Thoracic aorta (tissue), 2 donors: ENCODE measurements at regions not wholly inside any gene's neighbourhood (a gene's known extent, or its start where the extent isn't known, plus 50 kb on each side); places are given as distances from the start of the nearest gene placed in this dataset.

Experiments
- ATAC-seq: fragments of 150-250 bp; one replicate; pipeline ENCODE4 v1.8.0; 2017; ENCODE audit warnings: low read depth; ENCODE audit not compliant: insufficient number of reproducible peaks, low FRiP score
- DNase-seq: peaks from one replicate; pipeline ENCODE4 v3.0.0-alpha.2; 2020; ENCODE audit warnings: low spot score
- H3K27ac ChIP-seq, 2 donors: fragments of 200-600 bp; sonication (generic); 1 replicate in 1 of 2; 2 replicates in 1 of 2; pipeline ENCODE4 v1.5.1; 2016; ENCODE audit warnings: mild to moderate bottlenecking in 2 of 2, moderate library complexity in 2 of 2
- H3K27me3 ChIP-seq: fragments of 200-600 bp; sonication (generic); replicated peaks from 2 replicates; pipeline ENCODE4 v1.6.0; 2016; ENCODE audit warnings: mild to moderate bottlenecking; ENCODE audit not compliant: insufficient read depth
- H3K36me3 ChIP-seq: fragments of 200-600 bp; sonication (generic); one replicate; pipeline ENCODE4 v1.5.1; 2016
- H3K4me1 ChIP-seq, 2 donors: fragments of 200-600 bp; sonication (generic); 1 replicate in 1 of 2; 2 replicates in 1 of 2; pipeline versions ENCODE4 v1.5.1 to v1.6.0; 2016; ENCODE audit warnings: low read depth in 2 of 2, mild to moderate bottlenecking in 1 of 2; ENCODE audit not compliant: control insufficient read depth in 1 of 2
- H3K4me3 ChIP-seq: fragments of 200-600 bp; sonication (generic); 2 replicates; pipeline ENCODE4 v1.5.1; 2016; ENCODE audit warnings: mild to moderate bottlenecking
- H3K9me3 ChIP-seq: fragments of 200-600 bp; sonication (generic); 2 replicates; pipeline ENCODE4 v1.5.1; 2016
- TF ChIP-seq, protein P1 (sequence below): fragments of 200-600 bp; sonication (generic); IDR thresholded peaks from one replicate; pipeline ENCODE4 v1.5.1; 2019; ENCODE audit warnings: antibody characterized with exemption

DNA sequence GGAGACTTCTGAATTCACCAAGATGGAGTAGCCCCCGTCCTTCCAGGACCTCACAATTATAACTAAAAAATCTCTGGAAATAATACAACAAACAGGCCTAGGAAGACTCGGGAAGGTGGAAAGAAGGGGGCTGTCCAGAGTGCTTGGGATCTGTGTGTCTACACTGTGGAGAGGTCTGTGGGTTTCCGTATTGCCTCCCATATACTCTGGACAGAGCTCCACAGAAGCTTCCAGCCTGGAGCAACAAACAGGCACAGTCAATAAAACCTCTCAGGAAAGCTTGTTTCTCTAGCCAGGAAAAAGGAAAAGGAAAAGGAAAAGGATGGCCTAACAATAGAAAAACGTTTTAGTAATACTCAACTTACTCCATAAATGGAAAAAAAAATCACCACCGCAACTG is 655.9 kb downstream of the DSC3 start:
- Histone ChIP-seq H3K27me3 (no peaks in the 10 kb centered on the region), H3K9me3 (no peaks in the 10 kb centered on the region), H3K27ac (no peak overlapping the region), H3K36me3 (no peaks in the 10 kb centered on the region), H3K4me1 (no peaks in the 10 kb centered on the region), H3K4me3 (no peak overlapping the region)
- TF ChIP-seq, protein P1, sequence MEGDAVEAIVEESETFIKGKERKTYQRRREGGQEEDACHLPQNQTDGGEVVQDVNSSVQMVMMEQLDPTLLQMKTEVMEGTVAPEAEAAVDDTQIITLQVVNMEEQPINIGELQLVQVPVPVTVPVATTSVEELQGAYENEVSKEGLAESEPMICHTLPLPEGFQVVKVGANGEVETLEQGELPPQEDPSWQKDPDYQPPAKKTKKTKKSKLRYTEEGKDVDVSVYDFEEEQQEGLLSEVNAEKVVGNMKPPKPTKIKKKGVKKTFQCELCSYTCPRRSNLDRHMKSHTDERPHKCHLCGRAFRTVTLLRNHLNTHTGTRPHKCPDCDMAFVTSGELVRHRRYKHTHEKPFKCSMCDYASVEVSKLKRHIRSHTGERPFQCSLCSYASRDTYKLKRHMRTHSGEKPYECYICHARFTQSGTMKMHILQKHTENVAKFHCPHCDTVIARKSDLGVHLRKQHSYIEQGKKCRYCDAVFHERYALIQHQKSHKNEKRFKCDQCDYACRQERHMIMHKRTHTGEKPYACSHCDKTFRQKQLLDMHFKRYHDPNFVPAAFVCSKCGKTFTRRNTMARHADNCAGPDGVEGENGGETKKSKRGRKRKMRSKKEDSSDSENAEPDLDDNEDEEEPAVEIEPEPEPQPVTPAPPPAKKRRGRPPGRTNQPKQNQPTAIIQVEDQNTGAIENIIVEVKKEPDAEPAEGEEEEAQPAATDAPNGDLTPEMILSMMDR, result no peak
- ATAC-seq (no peak), DNase-seq (no peak)

DNA sequence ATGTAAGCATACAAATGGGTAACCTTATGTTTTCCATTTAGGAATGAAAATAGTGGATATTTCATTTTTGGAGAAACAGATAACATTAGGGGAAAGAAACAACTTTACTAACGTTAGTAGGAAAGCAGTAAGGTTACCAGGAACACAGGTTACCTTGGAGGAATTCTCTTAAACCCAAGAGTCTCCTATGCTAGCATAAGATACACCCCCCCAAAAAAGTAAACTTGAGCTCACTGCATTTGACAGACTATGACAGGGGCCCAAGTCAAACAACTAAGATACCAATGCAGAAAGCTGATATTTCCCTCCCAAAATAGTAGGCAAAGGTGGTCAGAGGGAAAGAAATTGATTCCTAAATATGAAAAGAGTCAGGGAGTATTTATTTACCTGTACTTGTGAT is 656.9 kb downstream of the DSC3 start:
- no peak for ATAC-seq
- Histone ChIP-seq H3K4me1 (no peaks in the 10 kb centered on the region), H3K27ac (no peak overlapping the region), H3K36me3 (no peaks in the 10 kb centered on the region), H3K27me3 (no peaks in the 10 kb centered on the region), H3K4me3 (no peak overlapping the region), H3K9me3 (no peaks in the 10 kb centered on the region)
- TF ChIP-seq, protein P1, result no peak
- no peak for DNase-seq

DNA sequence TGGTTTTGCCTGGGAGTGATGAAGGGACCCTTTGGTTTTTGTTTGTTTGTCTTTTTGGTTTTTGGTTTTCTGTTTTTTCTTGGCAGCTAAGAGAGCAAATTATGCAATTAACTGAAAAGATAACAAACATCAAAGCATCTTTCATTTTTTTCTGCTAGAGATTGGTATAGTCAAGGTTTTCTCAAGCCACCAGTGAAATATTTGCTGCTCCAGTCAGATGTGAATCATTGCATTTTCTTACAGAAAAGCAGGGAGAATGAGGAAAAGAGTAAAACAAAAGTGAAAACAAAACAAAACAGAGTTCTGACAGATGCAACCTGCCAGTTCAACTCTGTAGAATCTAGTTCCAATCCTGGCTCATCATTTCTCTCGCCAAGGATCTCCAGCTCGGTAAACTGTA is 660.7 kb downstream of the DSC3 start:
- DNase-seq (no peak), ATAC-seq (no peak)
- TF ChIP-seq, protein P1, result no peak
- Histone ChIP-seq H3K27ac (no peak overlapping the region), H3K9me3 (no peaks in the 10 kb centered on the region), H3K27me3 (no peaks in the 10 kb centered on the region), H3K36me3 (no peaks in the 10 kb centered on the region), H3K4me3 (no peak overlapping the region), H3K4me1 (no peaks in the 10 kb centered on the region)

DNA sequence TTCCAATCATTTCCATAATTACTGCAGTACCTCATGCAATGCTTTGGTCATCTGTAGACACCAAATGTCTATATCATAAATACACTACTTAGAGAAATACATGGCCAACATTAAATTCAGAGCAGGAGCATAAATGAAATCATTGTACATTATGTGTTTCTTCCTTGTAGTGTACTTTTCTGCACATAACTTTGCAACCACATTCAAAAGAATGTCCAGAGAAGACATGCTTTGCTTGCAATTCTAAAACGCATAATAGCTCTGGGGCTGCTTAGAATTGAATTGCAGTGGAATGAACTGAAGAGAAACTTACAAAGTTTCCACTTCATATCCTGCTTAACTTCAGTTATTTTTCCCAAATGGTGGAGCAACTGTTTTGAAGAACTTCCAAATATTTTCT is 664.4 kb downstream of the DSC3 start:
- TF ChIP-seq, protein P1, result no peak
- H3K36me3 ChIP-seq, result no peaks in the 10 kb centered on the region
- H3K4me3 ChIP-seq, result no peak overlapping the region
- DNase-seq (no peak), ATAC-seq (no peak)
- H3K9me3 ChIP-seq, result no peaks in the 10 kb centered on the region
- H3K4me1 ChIP-seq, result no peaks in the 10 kb centered on the region
- H3K27me3 ChIP-seq, result no peaks in the 10 kb centered on the region
- H3K27ac ChIP-seq, result no peak overlapping the region

DNA sequence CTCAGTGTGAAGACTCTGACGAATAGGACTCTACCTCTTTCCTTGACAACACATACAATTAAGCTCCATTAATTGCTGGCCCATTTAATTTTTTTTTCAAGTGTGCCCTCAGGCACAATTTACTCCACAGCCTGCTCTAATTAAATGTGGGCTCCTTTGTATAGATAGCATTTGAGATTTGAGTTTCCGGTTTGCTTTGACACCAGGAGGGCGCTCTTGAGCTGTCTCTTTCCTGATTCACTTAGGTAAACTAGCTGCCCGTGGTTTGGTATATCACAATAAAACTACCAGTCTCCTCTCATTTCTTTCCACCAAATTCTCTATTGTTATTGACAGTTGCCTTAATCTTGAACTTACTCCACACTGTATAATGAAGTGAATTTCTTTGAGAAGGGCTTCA is 666.0 kb downstream of the DSC3 start:
- Histone ChIP-seq H3K36me3 (no peaks in the 10 kb centered on the region), H3K4me1 (no peaks in the 10 kb centered on the region), H3K9me3 (no peaks in the 10 kb centered on the region), H3K27me3 (no peaks in the 10 kb centered on the region), H3K27ac (no peak overlapping the region), H3K4me3 (no peak overlapping the region)
- TF ChIP-seq, protein P1, result no peak
- ATAC-seq (no peak), DNase-seq (no peak)
